ENCODE measurements at regions not wholly inside any gene's neighbourhood (a gene's known extent, or its start where the extent isn't known, plus 50 kb on each side); places are given as distances from the start of the nearest gene placed in this dataset.

- TF ChIP-seq TAF1 (IDR thresholded peaks at IDR 0.05; ENCODE audit: borderline replicate concordance, insufficient read depth, low read length) = no peak
These were observed 86.9 kb upstream of the FLRT2 start for GRCh38 chr14:85442996-85443395.

GRCh38 chr14:85444635-85445034 lies 85.3 kb upstream of the FLRT2 start:
- no peak for TF ChIP-seq TAF1 (IDR thresholded peaks at IDR 0.05; ENCODE audit: borderline replicate concordance, insufficient read depth, low read length)
- TF ChIP-seq REST (IDR thresholded peaks at IDR 0.05; ENCODE audit: insufficient read depth in 1 of 2, low read depth in 2 of 2, low read length in 2 of 2) = no peak
- TF ChIP-seq POLR2AphosphoS5 (IDR thresholded peaks at IDR 0.05; ENCODE audit: low read depth, low read length) = no peak
- no peak for TF ChIP-seq SIN3A (IDR thresholded peaks at IDR 0.05; ENCODE audit: borderline replicate concordance, insufficient read depth, low read length)
- TF ChIP-seq FOXP2 (optimal IDR thresholded peaks at IDR 0.05; ENCODE audit: borderline replicate concordance, extremely low read depth, extremely low read length, insufficient read depth) = no peak

- no peak for TF ChIP-seq TAF1 (IDR thresholded peaks at IDR 0.05; ENCODE audit: borderline replicate concordance, insufficient read depth, low read length)
- TF ChIP-seq SIN3A (IDR thresholded peaks at IDR 0.05; ENCODE audit: borderline replicate concordance, insufficient read depth, low read length) = no peak
- TF ChIP-seq REST (IDR thresholded peaks at IDR 0.05; ENCODE audit: insufficient read depth in 1 of 2, low read depth in 2 of 2, low read length in 2 of 2) = no peak
- TF ChIP-seq FOXP2 (optimal IDR thresholded peaks at IDR 0.05; ENCODE audit: borderline replicate concordance, extremely low read depth, extremely low read length, insufficient read depth) = no peak
- no peak for TF ChIP-seq POLR2AphosphoS5 (IDR thresholded peaks at IDR 0.05; ENCODE audit: low read depth, low read length)
These were observed 84.7 kb upstream of the FLRT2 start for GRCh38 chr14:85445151-85445795.

GRCh38 chr14:85447883-85448282 lies 82.1 kb upstream of the FLRT2 start:
- TF ChIP-seq FOXP2 (optimal IDR thresholded peaks at IDR 0.05; ENCODE audit: borderline replicate concordance, extremely low read depth, extremely low read length, insufficient read depth) (no peak), TAF1 (IDR thresholded peaks at IDR 0.05; ENCODE audit: borderline replicate concordance, insufficient read depth, low read length) (no peak), REST (IDR thresholded peaks at IDR 0.05; ENCODE audit: insufficient read depth in 1 of 2, low read depth in 2 of 2, low read length in 2 of 2) (no peak)

- no peak for TF ChIP-seq TAF1 (IDR thresholded peaks at IDR 0.05; ENCODE audit: borderline replicate concordance, insufficient read depth, low read length)
- no peak for TF ChIP-seq FOXP2 (optimal IDR thresholded peaks at IDR 0.05; ENCODE audit: borderline replicate concordance, extremely low read depth, extremely low read length, insufficient read depth)
- no peak for TF ChIP-seq REST (IDR thresholded peaks at IDR 0.05; ENCODE audit: insufficient read depth in 1 of 2, low read depth in 2 of 2, low read length in 2 of 2)
- no peak for TF ChIP-seq SIN3A (IDR thresholded peaks at IDR 0.05; ENCODE audit: borderline replicate concordance, insufficient read depth, low read length)
- TF ChIP-seq POLR2AphosphoS5 (IDR thresholded peaks at IDR 0.05; ENCODE audit: low read depth, low read length) = no peak
These were observed 78.5 kb upstream of the FLRT2 start for GRCh38 chr14:85451421-85451820.
